HG02588 (cell line): ENCODE measurements at regions not wholly inside any gene's neighbourhood (a gene's known extent, or its start where the extent isn't known, plus 50 kb on each side); places are given as distances from the start of the nearest gene placed in this dataset.
"Not testable (repeated sequence)": the region's sequence is repeated elsewhere in the genome, so short reads cannot be mapped to it uniquely, and the experiment has no call there.

ENCODE experiments used
- ATAC-seq: cut with Tn5 transposase; IDR thresholded peaks from one replicate; pipeline ENCODE4 v1.9.1; 2021; ENCODE audit warnings: mild to moderate bottlenecking, moderate library complexity; ENCODE audit not compliant: unreplicated experiment

DNA sequence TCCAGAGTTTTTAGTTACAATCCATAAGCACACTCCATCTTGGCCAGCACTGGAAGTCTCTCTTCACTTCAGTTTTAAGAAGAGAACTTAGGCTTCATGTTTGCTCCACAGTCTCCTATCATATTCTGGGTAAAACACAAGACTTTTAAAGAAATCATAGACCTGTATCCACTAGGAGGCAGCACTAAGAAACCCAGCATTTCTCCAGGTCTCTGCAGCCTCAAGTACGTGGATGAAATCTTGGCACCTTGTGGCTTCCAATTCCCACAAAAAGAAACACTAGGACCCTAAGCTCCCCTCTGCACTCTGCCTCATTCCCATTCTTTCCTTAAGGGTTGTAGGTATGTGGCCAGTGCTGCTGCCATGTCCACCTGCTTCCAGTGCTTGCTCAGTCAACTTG is 367.3 kb upstream of the CASK start:
- no peak for ATAC-seq

DNA sequence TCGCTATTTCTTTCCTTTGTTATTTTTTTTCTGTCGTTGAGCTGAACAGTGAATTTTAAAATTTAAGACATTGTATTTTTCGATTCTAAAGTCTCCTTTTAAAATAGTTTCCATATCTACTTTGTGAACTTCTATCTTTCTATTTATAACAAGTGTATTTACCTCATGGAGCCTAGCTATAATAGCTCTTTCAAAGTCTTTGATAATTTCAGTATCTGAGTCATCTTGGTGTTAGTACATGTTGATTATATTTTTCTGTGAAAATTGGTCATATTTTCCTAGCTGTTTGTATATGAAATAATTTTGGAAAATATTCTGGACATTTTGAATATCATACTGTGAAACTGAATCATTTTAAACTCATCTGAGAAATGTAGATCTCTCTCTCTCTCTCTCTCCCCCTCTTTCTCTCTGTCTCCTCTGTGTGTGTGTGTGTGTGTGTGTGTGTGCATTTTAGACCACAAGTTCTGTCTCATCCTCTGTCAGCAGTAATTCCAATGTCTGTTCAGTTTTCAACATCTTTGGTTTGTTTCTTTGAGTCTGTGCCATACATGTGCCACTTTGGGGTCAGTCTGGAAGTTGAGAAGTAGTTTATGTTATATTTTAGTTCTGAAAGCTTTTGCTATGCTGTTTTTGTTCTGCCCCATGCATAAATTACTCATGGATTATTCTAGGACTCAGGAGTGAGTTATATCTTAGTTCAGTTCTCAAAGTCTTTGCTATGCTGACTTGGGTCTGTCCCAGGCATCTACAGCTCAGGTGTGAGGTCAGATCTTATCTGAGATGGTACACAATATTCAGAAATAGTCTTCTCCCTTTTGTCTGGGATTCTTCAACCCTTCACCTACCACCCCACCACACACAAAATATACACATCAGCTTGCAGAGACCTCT is 366.4 kb upstream of the CASK start:
- no peak for ATAC-seq

DNA sequence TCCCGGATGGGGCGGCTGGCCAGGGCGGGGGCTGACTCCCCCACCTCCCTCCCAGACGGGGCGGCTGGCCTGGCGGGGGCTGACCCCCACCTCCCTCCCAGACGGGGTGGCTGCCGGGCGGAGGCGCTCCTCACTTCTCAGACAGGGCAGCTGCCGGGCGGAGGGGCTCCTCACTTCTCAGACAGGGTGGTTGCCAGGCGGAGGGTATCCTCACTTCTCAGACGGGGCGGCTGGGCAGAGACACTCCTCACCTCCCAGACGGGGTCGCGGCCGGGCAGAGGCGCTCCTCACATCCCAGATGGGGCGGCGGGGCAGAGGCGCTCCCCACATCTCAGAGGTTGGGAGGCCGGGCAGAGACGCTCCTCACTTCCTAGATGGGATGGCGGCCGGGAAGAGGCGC is 362.3 kb upstream of the CASK start:
- not testable (repeated sequence) for ATAC-seq

DNA sequence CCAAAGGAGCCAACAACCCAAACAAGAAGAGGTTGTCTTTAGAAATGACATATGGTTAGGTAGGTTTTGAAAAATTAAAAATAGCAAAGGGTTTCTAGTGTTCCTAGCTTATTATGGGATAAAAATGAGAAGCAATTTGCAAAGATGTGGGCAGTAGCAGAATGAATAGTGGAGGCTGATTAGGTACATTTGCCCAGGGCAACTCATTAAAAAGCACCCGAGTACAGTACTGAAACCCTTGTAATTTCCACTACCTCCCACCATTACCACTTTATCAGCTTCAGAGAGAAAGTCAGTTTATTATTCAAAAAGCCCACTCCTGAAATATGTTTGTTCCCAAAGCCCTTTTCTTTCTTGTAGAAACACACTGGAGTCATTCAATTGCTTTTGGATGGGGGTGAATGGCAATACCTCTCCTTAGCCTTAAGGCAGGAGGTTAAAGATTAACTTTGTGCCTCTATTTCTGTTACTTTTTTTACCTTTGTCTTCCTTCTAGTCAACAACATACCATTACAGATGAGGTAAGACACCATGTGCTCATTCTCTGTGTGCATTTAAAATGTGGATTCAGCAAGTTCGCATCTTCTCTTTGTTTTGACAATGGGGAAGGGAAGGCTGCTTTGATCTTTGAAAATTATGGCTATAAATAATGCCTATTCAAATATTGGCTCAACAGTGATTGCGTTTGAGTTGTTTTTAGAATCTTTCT is 353.8 kb upstream of the CASK start:
- ATAC-seq, result no peak

DNA sequence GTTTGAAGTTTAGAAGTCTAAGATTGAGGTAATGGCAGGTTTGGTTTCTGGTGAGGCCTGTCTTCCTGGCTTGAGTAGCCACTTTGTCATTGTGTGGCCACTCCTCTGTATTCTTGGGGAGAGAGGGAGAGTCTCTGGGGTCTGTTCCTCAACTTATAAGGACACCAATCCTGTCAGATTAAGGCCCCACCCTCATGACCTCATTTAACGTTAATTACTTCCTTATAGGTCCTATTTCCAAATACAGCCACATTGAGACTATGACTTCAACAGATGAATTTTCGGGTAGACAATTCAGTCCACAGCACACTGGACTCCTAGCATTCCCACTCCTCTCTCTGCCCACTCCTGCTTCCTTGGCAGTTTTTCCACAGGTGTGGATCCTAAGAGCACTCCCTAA is 350.8 kb upstream of the CASK start:
- ATAC-seq, result no peak

DNA sequence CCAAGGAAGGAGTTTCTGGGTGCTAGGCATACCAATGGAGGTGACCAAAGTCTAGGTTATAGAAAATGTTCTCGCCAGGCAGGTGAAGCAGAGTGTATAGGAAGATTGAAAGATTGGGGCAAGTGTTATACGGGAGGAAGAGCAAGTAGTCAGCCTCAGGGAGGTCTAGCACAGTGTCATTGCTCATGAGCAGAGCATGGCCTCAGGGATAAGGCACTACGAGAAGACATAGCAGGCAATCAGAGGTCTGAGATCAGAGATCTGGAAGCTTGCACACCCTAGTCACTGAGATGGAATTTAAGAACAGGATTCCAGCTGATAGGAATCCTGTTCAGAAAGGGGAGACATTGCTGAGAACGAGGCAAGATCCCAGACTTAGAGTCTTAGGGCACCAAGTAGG is 350.0 kb upstream of the CASK start:
- ATAC-seq, result no peak

DNA sequence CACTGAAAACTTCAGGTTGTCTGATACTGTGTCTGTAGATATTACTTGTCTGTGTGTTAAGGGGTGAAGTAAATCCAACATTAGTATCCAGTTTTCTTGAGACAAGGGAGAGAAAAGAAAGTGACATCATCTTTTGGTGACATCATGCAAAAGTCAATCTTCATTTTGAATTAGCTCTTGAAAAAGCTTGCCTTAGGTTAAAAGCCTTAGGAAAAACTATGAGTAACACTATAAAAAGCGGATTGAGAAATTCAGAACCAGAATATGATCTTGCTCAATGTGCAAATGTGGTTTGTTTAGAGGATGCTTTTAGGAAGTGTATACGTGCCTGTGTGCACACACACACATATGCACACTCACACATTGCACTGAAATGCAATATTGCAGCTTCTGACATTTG is 345.8 kb upstream of the CASK start:
- ATAC-seq, result no peak

DNA sequence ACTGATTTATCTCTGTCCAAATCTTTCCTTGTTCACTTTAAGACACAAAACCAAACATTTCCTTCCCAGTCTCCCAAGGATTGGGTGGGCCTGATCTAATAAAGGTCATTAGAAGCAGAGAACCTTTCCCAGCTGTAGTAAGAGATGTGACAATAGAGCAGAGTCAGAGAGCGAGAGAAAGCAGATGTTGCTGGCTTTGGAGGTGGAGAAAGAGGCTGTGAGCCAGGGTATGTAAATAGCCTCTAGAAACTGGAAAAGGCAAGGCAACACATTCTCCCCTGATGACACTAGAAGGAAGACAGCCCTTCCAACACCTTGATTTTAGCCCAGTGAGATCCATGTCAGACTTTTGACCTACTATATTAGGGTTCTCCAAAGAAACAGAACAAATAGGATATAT is 337.5 kb upstream of the CASK start:
- ATAC-seq, result no peak

DNA sequence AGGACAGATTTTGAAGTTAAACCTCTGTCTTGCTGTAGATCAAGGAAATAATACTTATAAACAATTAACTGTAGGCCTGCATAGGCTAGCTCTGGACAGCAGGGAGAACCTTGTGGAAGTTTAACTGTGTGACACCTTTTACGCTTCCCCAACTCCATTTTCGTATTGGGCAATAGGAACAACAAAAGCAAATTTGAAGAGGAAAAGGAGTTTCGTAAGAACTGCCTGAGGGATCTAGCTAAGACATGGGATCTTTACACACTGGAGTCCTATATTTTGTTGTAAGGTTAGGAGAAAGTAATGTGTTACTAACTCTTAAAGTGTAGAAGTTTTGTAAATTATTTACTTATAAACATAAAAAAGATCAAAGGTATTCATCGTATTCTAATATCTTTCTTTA is 324.9 kb upstream of the CASK start:
- ATAC-seq, result no peak

DNA sequence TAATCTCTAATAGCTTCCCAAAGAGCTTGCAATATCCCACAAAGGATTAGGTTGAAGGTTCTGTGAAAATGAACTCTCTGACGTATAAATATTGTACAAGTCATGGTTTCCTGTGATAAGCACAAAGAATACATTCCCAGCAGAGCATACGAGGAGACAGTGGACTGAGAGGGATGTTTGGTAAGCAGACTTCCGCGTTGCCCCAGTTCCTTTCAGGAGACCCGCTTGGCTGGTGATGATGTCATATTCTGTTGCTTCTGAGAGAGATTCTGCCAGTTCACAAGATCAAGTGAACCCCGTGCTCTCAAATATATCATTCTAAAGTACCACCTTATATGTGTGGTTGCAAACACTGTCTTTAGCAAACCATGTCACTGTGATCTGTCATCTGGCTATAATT is 323.9 kb upstream of the CASK start:
- no peak for ATAC-seq

DNA sequence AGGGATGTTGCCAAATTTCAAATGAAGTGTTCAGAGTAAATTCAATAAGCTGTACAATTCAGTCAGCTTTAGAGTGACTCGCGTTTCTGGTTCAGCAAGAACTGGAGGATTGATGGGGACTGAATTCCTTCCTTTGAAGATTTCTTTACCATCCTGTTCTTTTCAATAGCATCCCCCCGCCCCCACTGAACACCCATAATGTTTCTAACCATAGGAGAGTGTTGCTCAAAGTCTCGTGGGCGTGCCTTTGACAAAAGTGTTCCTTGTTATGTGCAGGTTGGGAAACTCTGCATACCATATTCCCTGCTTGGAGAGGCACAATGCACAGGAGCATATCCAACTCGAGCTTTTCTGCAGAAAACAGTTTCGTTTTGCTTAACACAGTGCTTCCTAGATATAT is 323.5 kb upstream of the CASK start:
- no peak for ATAC-seq

DNA sequence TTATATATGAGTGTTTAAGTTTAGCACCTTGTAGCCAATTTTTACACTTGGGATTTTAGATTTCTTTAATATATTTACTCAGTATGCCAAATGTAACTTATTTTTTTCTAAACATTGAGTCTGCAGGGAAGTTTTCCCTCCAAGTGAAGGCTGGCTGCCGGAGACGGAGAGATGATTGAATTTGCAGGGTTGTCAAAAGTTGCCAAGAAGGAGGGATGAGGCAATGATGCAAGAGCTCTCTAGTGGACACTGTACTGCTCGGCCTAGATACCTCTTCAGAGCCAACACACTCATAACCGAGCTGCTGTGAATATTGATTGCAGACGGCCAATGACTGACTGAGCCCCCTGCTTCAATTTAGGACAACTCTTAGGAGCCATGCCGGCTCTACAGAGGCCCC is 318.6 kb upstream of the CASK start:
- no peak for ATAC-seq

DNA sequence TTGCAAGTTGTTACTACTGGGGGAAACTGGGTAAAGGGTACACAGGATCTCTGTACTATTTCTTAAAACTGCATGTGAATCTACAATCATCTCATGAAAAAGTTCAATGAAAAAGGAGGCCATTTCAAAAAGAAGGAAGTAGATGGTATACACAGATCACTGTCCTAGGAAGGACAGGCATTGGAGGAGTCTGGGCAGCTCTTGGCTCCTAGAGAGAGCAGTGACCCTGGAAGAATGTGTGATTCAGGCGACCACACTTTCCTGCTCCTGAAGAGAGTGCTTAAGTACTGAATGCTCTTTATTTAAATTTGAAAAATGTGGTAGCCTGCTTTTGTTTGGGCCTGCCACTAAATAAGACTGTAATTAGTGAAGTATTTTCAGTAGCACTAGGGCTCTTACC is 318.1 kb upstream of the CASK start:
- ATAC-seq, result no peak

DNA sequence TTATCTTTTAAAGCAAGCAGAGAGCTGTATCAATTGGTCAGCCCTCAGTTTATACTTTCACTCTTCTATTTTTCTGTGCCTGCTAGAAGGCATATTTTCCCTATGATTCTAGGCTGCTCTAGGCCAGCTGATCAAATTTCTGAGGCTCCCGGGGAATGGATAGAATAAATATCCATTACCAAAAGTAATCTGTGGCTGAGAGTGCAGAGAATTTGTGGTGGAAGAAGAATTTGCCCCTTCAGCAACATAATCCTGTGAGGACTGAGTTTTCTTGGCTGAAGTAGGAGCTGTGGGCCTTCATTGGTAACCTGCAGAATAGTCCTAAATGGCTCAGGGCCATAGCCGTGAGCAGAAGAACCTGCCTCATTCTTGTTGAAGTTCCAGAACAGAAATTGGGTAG is 314.6 kb upstream of the CASK start:
- ATAC-seq, result no peak

DNA sequence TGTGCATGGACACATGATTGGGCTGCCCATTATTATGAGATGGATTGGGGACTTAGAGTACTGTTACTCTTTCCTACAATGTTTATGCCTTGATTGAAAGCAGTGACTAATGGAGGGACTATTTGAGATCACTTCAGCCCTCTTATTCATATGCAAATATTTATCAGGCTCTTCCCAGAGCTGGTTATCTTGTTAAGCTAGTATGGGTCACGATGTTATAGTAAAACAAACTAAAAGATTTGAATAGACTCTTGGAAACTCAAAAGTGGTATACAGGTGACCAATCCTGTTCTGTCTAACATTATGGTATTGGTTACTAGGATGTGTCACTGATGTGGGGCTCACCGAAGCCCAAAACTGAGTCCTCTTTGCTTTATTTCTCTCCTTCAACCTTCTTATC is 306.2 kb upstream of the CASK start:
- ATAC-seq, result no peak

DNA sequence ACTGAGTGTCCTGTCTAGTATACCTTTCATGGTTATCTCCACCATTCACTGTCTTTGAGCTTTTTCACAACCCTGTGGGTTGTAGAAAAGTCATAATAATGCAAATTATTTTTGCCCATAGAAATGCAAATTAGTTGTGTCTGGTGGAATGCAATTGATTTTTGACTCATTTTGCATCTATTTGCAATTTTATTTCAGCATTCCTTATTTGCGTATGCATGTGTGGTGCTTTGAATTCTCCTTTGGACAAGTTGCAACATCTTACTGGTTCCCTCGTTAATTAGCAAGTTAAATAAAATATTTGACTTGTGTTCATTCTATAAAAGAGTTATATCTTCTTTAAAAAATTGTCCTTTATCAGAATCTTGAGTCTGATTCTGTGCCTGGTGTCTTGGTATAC is 297.3 kb upstream of the CASK start:
- ATAC-seq, result no peak

DNA sequence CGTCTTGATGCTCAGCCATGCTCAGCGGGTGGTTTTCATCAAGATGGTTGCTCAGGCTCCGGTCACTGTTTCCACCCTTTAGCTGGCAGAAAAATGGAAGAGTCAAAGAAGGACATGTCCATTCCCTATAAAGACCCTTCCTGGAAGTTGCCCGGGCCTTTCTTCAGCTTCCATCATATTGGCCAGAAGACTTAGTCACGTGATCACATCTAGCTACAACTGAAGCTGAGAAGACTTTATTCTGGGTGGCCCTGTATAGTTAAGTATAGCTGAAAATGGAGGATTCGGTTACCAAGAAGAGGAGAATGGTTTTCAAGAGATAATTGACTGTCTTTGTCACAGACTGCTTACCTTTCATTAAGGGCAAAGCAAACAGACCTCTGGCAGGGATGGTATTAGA is 296.7 kb upstream of the CASK start:
- no peak for ATAC-seq

DNA sequence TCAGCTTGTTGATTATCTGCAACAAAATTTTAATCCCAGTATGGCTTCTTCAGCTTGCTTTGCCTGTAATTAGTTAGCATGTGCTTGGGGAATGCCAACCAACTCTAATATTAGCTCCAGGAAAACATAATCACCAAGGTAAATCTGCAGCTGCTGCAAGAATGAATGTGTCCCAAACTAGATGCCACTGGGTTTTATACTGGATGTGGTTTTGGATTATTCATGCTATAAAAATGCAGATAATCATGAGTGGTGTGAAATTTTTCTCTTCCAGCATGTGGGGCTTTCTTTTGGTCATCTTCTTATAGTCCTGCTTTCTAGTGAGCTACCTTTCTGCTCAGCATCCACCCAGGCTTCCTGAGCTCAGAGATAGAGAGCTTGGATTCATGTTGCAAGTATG is 295.9 kb upstream of the CASK start:
- no peak for ATAC-seq

DNA sequence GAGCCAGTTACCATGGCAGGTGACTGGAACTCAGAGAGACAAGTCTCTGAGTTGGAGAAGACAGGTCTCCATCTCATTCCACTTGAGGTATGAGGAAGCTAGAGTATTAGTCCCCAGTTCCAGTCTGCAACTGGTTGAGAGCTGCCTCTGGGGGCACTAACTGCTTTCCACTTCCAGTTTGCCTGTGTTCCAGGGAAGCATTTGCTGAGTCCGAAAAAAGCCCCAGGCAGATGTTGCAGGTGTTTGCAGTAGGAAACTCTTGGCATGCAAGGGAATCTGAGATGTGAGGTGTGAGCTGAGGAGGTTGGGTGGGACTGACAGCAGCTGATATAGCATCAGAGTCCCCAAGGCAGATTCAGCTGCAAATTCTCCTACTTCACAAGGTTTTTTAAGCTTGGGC is 272.2 kb upstream of the CASK start:
- no peak for ATAC-seq

DNA sequence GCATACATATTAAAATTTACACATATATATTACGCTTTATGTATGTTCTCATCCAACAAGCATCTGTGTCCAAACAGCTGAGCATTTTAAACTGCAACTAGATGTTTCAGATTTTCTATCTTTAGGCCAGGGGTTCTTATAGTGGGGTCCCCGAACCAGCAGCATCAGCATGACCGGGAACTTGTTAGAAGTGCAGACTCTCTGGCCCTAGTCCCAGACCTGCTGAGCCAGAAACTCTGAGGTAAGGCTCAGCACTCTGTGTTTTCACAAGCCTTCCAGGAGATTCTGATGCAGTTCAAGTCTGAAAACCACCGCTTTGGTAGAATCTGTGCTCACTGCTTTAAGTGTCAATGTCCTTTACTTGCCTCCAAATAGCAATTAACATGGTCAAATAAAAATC is 266.2 kb upstream of the CASK start:
- no peak for ATAC-seq

DNA sequence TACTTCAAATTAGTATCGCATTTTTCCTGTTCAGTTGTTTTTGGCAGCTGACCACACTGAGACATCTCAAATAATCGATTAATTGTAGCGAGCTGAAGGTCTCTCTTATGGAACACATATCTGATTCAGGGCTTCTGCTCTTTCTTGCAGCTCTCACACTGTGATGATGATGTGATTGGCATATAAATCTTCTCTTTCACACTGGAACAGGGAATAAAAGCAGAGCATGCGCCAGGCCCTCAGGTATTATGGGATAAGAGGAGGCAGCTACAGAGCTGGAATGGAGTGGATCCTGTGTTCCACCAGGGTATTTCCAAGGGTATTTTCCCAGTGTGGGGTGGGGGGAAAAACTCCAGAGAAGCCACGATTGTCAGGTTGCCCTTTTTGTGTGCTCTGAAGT is 265.4 kb upstream of the CASK start:
- ATAC-seq, result no peak

DNA sequence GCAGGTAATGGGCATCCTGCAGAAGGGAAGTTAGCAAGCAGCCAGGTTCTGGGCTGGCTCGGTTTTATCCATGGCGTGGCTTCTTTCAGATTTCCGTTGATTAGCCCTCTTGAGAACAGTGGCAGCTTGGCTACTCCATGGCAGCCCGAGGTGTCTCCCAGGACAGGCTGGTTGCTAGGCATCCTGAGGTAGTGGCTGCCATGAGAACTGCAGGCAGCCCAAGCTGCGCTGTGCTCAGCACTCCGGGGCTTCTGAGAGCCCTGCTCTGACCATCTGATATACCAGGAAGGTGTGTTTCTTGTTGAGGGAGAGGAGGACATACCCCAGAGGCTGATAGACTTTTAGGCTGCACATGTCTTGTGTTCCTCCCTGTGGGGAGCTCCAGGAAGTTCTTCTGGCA is 253.4 kb upstream of the CASK start:
- ATAC-seq, result no peak

DNA sequence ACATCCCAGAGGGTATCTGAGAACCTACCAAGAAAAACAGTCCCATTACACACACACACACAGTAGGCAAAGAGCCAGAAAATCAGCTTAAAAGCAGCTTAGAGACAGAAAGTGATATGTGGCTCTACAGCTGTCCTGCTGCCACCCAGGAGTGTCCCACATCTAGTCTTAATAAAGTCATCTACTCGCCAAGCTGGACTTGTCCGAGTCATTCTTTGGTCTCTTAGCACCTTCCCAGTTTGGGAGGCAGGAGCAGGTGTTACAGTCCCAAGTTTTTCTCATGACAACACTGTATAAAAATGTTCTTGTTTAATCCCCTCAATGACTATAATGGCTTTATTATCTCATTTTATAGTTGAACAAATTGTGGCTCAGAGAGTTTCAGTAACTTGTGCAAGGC is 252.5 kb upstream of the CASK start:
- ATAC-seq, result no peak
